WTC11 (cell line): ENCODE measurements at regions not wholly inside any gene's neighbourhood (a gene's known extent, or its start where the extent isn't known, plus 50 kb on each side); places are given as distances from the start of the nearest gene placed in this dataset.
A peak's percentile ranks its signal among the peaks of the same experiment; 100 is the strongest.

Experiments used
- ATAC-seq: fragments of 200-7000 bp; cut with Tn5 transposase; 2 replicates; pipeline ENCODE4 v1.10.0; 2021; ENCODE audit warnings: mild to moderate bottlenecking, moderate library complexity
- CTCF ChIA-PET: fragments of 300-600 bp; sonication (Branson Sonifier 250); formaldehyde crosslinking; loops from one replicate; lab custom pipeline; 2021; ENCODE audit warnings: antibody characterized with exemption; lab: Charles Lee
- POLR2A ChIA-PET: fragments of 350-600 bp; sonication (Branson Sonifier 250); formaldehyde crosslinking; loops from one replicate; lab custom pipeline; 2021; ENCODE audit warnings: antibody characterized with exemption; lab: Charles Lee
- DNase-seq: peaks from one replicate; pipeline ENCODE4 v3.0.0; 2021; ENCODE audit warnings: low spot score
- H3K27ac Mint-ChIP-seq: 2 replicates; pipeline ENCODE4 v1.8.0; 2021; ENCODE audit warnings: mixed read lengths
- H3K27me3 Mint-ChIP-seq: 2 replicates; pipeline ENCODE4 v1.8.0; 2021; ENCODE audit warnings: low read depth, mild to moderate bottlenecking, moderate library complexity, mixed read lengths
- H3K36me3 Mint-ChIP-seq: 2 replicates; pipeline ENCODE4 v1.8.0; 2021; ENCODE audit warnings: mixed read lengths
- H3K4me1 Mint-ChIP-seq: 2 replicates; pipeline ENCODE4 v1.8.0; 2022; ENCODE audit warnings: mixed read lengths
- H3K4me3 Mint-ChIP-seq: 2 replicates; pipeline ENCODE4 v1.8.0; 2021; ENCODE audit warnings: mild to moderate bottlenecking, moderate library complexity, mixed read lengths
- H3K9me3 Mint-ChIP-seq: 2 replicates; pipeline ENCODE4 v1.8.0; 2021; ENCODE audit warnings: mixed read lengths
- ATF1 ChIP-seq: sonication (generic); formaldehyde crosslinking; IDR thresholded peaks from 2 replicates; pipeline ENCODE4 v1.8.1; 2023; ENCODE audit warnings: mild to moderate bottlenecking, moderate library complexity, missing genetic modification reagents
- ATF2 ChIP-seq: sonication (generic); formaldehyde crosslinking; IDR thresholded peaks from 2 replicates; pipeline ENCODE4 v1.8.1; 2022; ENCODE audit warnings: low read depth, missing genetic modification reagents, borderline replicate concordance
- ATF3 ChIP-seq: sonication (generic); formaldehyde crosslinking; conservative IDR thresholded peaks from 2 replicates; pipeline ENCODE4 v1.8.1; 2022; ENCODE audit warnings: mild to moderate bottlenecking, missing genetic modification reagents
- ATF6 ChIP-seq: sonication (generic); formaldehyde crosslinking; IDR thresholded peaks from 2 replicates; pipeline ENCODE4 v1.8.1; 2023; ENCODE audit warnings: mild to moderate bottlenecking, missing genetic modification reagents
- CTCF ChIP-seq: fragments of 200-600 bp; IDR thresholded peaks from 2 replicates; pipeline ENCODE4 v1.8.0; 2022; ENCODE audit warnings: antibody characterized with exemption
- E2F5 ChIP-seq: sonication (generic); formaldehyde crosslinking; IDR thresholded peaks from 2 replicates; pipeline ENCODE4 v1.8.1; 2022; ENCODE audit warnings: mild to moderate bottlenecking, moderate library complexity, missing genetic modification reagents
- FOXJ3 ChIP-seq: sonication (generic); formaldehyde crosslinking; IDR thresholded peaks from 2 replicates; pipeline ENCODE4 v1.9.0; 2021; ENCODE audit warnings: missing genetic modification reagents, mild to moderate bottlenecking, borderline replicate concordance
- FOXP1 ChIP-seq: sonication (generic); formaldehyde crosslinking; IDR thresholded peaks from 2 replicates; pipeline ENCODE4 v1.8.0; 2022; ENCODE audit warnings: missing genetic modification reagents, mild to moderate bottlenecking, moderate library complexity, borderline replicate concordance
- GRHL2 ChIP-seq: fragments of 250-450 bp; sonication (Bioruptor Pico); IDR thresholded peaks from 2 replicates; pipeline ENCODE4 v1.8.0; 2022; ENCODE audit warnings: mild to moderate bottlenecking, moderate library complexity; ENCODE audit not compliant: insufficient replicate concordance, severe bottlenecking
- HMGA2 ChIP-seq: fragments of 250-450 bp; sonication (Bioruptor Pico); IDR thresholded peaks from 2 replicates; pipeline ENCODE4 v1.4.0; 2021; ENCODE audit warnings: mild to moderate bottlenecking, moderate library complexity
- IRF2 ChIP-seq: sonication (generic); formaldehyde crosslinking; IDR thresholded peaks from 2 replicates; pipeline ENCODE4 v1.8.0; 2022; ENCODE audit warnings: low read depth, missing genetic modification reagents, borderline replicate concordance
- MYBL2 ChIP-seq: sonication (generic); formaldehyde crosslinking; IDR thresholded peaks from 2 replicates; pipeline ENCODE4 v1.8.1; 2023; ENCODE audit warnings: mild to moderate bottlenecking, moderate library complexity, missing genetic modification reagents
- NFATC4 ChIP-seq: fragments of 250-450 bp; sonication (Bioruptor Pico); IDR thresholded peaks from 2 replicates; pipeline ENCODE4 v1.9.0; 2021; ENCODE audit warnings: mild to moderate bottlenecking
- RELA ChIP-seq: sonication (generic); formaldehyde crosslinking; IDR thresholded peaks from 2 replicates; pipeline ENCODE4 v1.8.1; 2022; ENCODE audit warnings: missing genetic modification reagents, mild to moderate bottlenecking, borderline replicate concordance
- RORB ChIP-seq: fragments of 250-450 bp; sonication (Bioruptor Pico); IDR thresholded peaks from 2 replicates; pipeline ENCODE4 v1.9.0; 2021; ENCODE audit warnings: mild to moderate bottlenecking
- SMAD4 ChIP-seq: sonication (generic); formaldehyde crosslinking; IDR thresholded peaks from 2 replicates; pipeline ENCODE4 v1.8.0; 2022; ENCODE audit warnings: mild to moderate bottlenecking, missing genetic modification reagents
- SP1 ChIP-seq: sonication (generic); formaldehyde crosslinking; conservative IDR thresholded peaks from 2 replicates; pipeline ENCODE4 v1.8.1; 2022; ENCODE audit warnings: missing genetic modification reagents
- ZBTB21 ChIP-seq: sonication (generic); formaldehyde crosslinking; IDR thresholded peaks from 2 replicates; pipeline ENCODE4 v1.8.1; 2023; ENCODE audit warnings: mild to moderate bottlenecking, missing genetic modification reagents, borderline replicate concordance
- ZNF532 ChIP-seq: fragments of 250-450 bp; sonication (Bioruptor Pico); IDR thresholded peaks from 2 replicates; pipeline ENCODE4 v1.9.0; 2021; ENCODE audit warnings: mild to moderate bottlenecking, borderline replicate concordance

- TF ChIP-seq E2F5 (CRISPR knock-in tag) = no peak
These were observed 66.3 kb upstream of the CIBAR2 start (continued) for GRCh38 chr16:85178596-85178995.

- peaks cover 18% of the 10 kb centered on the region for H3K36me3 Mint-ChIP-seq
- ChIA-PET POLR2A (no interaction called here), CTCF (interaction anchor here (1.0 to 1.7 kb wide), 2 partner anchors 65 to 311 kb away, joined by 4 to 5 read pairs; no protein-coding TSS in a partner anchor)
These were observed 67.2 kb upstream of the CIBAR2 start for GRCh38 chr16:85179344-85180046.

GRCh38 chr16:85180047-85180826 lies 68.0 kb upstream of the CIBAR2 start:
- DNase-seq = no peak
- CTCF ChIA-PET = interaction anchor here (1.0 to 1.7 kb wide), 2 partner anchors 65 to 311 kb away, joined by 4 to 5 read pairs; no protein-coding TSS in a partner anchor
- no peak for ATAC-seq
- peaks cover 2% of the 10 kb centered on the region; the same call in 1 of the 2 replicates for H3K27me3 Mint-ChIP-seq
- no peak overlapping the region for H3K4me3 Mint-ChIP-seq
- POLR2A ChIA-PET = interaction anchor here (0.6 kb wide), 1 partner anchor 55 kb away, joined by 3 read pairs; no protein-coding TSS in a partner anchor
- peaks cover 18% of the 10 kb centered on the region for H3K9me3 Mint-ChIP-seq
- H3K4me1 Mint-ChIP-seq = peaks cover 7% of the 10 kb centered on the region
- no peak overlapping the region for H3K27ac Mint-ChIP-seq
- H3K36me3 Mint-ChIP-seq = peaks cover 26% of the 10 kb centered on the region
- no peak for TF ChIP-seq ZNF532
- TF ChIP-seq HMGA2 = no peak
- TF ChIP-seq ZBTB21 (CRISPR knock-in tag) = no peak
- no peak for TF ChIP-seq IRF2 (CRISPR knock-in tag)
- no peak for TF ChIP-seq CTCF
- TF ChIP-seq MYBL2 = no peak
- TF ChIP-seq ATF3 (CRISPR knock-in tag) = no peak
- no peak for TF ChIP-seq ATF6 (CRISPR knock-in tag)
- no peak for TF ChIP-seq ATF2 (CRISPR knock-in tag)
- no peak for TF ChIP-seq FOXJ3 (CRISPR knock-in tag)
- TF ChIP-seq FOXP1 = no peak
- TF ChIP-seq RORB = no peak
- TF ChIP-seq GRHL2 = no peak
- no peak for TF ChIP-seq RELA (CRISPR knock-in tag)
- TF ChIP-seq NFATC4 (CRISPR knock-in tag) = no peak
- no peak for TF ChIP-seq ATF1

More at GRCh38 chr16:85179344-85180046, 67.2 kb upstream of the CIBAR2 start:
- ATAC-seq (no peak), DNase-seq (no peak)
- Mint-ChIP-seq H3K4me1 (peaks cover 14% of the 10 kb centered on the region), H3K27ac (peak overlapping the region; percentile 34; the same call in 1 of the 2 replicates), H3K4me3 (no peak overlapping the region), H3K9me3 (peaks cover 11% of the 10 kb centered on the region), H3K27me3 (peaks cover 2% of the 10 kb centered on the region; the same call in 1 of the 2 replicates)
- TF ChIP-seq SMAD4 (CRISPR knock-in tag) = no peak
- no peak for TF ChIP-seq HMGA2
- TF ChIP-seq SP1 (CRISPR knock-in tag) = no peak
